Liver (tissue), 3 donors: ENCODE measurements at regions not wholly inside any gene's neighbourhood (a gene's known extent, or its start where the extent isn't known, plus 50 kb on each side); places are given as distances from the start of the nearest gene placed in this dataset.
A peak's percentile ranks its signal among the peaks of the same experiment; 100 is the strongest.

Experiments
- ATF3 ChIP-seq: IDR thresholded peaks from 2 replicates; pipeline ENCODE4 v1.6.1; 2016; ENCODE audit warnings: antibody characterized with exemption
- EGR1 ChIP-seq, 2 donors: IDR thresholded peaks; 2 replicates each; pipeline ENCODE4 v1.6.1; 2016 to 2018; ENCODE audit warnings: antibody characterized with exemption in 2 of 2, low read depth in 2 of 2
- FOXA1 ChIP-seq: IDR thresholded peaks from 2 replicates; pipeline ENCODE4 v1.6.1; 2016; ENCODE audit warnings: antibody characterized with exemption
- HNF4G ChIP-seq: IDR thresholded peaks from 2 replicates; pipeline ENCODE4 v1.6.1; 2016; ENCODE audit warnings: antibody characterized with exemption
- JUND ChIP-seq, 2 donors: IDR thresholded peaks; 2 replicates each; pipeline ENCODE4 v1.6.1; 2016; ENCODE audit warnings: antibody characterized with exemption in 2 of 2
- RAD21 ChIP-seq, 2 donors: IDR thresholded peaks; 2 replicates each; pipeline ENCODE4 v1.6.1; 2016; ENCODE audit warnings: antibody characterized with exemption in 2 of 2, mild to moderate bottlenecking in 2 of 2
- REST ChIP-seq: IDR thresholded peaks from 2 replicates; pipeline ENCODE4 v1.6.1; 2016; ENCODE audit warnings: antibody characterized with exemption, mild to moderate bottlenecking
- RXRA ChIP-seq, 2 donors: IDR thresholded peaks; 2 replicates each; pipeline ENCODE4 v1.6.1; 2017 to 2018; ENCODE audit warnings: antibody characterized with exemption in 2 of 2, mild to moderate bottlenecking in 1 of 2
- SP1 ChIP-seq: IDR thresholded peaks from 2 replicates; pipeline ENCODE4 v1.6.1; 2018; ENCODE audit warnings: antibody characterized with exemption, mild to moderate bottlenecking
- TAF1 ChIP-seq: conservative IDR thresholded peaks from 2 replicates; pipeline ENCODE4 v1.6.1; 2016; ENCODE audit warnings: antibody characterized with exemption, mild to moderate bottlenecking
- YY1 ChIP-seq: IDR thresholded peaks from 2 replicates; pipeline ENCODE4 v1.6.1; 2016; ENCODE audit warnings: antibody characterized with exemption, mild to moderate bottlenecking
- ZBTB33 ChIP-seq: IDR thresholded peaks from 2 replicates; pipeline ENCODE4 v1.6.1; 2016; ENCODE audit warnings: antibody characterized with exemption
- TF ChIP-seq, protein P1 (sequence below): fragments of 150-350 bp; IDR thresholded peaks from 2 replicates; pipeline ENCODE4 v1.5.1; 2017; ENCODE audit warnings: improper control_type of control experiment, low read depth, low read length; ENCODE audit not compliant: missing input control
- donor health status: healthy.
- donor health status: healthy.

- no peak for TF ChIP-seq ATF3
- TF ChIP-seq, protein P1, sequence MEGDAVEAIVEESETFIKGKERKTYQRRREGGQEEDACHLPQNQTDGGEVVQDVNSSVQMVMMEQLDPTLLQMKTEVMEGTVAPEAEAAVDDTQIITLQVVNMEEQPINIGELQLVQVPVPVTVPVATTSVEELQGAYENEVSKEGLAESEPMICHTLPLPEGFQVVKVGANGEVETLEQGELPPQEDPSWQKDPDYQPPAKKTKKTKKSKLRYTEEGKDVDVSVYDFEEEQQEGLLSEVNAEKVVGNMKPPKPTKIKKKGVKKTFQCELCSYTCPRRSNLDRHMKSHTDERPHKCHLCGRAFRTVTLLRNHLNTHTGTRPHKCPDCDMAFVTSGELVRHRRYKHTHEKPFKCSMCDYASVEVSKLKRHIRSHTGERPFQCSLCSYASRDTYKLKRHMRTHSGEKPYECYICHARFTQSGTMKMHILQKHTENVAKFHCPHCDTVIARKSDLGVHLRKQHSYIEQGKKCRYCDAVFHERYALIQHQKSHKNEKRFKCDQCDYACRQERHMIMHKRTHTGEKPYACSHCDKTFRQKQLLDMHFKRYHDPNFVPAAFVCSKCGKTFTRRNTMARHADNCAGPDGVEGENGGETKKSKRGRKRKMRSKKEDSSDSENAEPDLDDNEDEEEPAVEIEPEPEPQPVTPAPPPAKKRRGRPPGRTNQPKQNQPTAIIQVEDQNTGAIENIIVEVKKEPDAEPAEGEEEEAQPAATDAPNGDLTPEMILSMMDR, result peak; percentile 82
- no peak for TF ChIP-seq EGR1 (IDR thresholded peaks at IDR 0.05; ENCODE audit: low read depth in 2 of 2)
- TF ChIP-seq RXRA (IDR thresholded peaks at IDR 0.05), result no peak
- TF ChIP-seq SP1, result no peak
- TF ChIP-seq JUND (IDR thresholded peaks at IDR 0.05), result no peak
- TF ChIP-seq YY1, result no peak
- no peak for TF ChIP-seq TAF1
- no peak for TF ChIP-seq REST
- no peak for TF ChIP-seq ZBTB33
- TF ChIP-seq HNF4G, result no peak
- peak; percentile 85 to 87 for TF ChIP-seq RAD21 (IDR thresholded peaks at IDR 0.05)
- no peak for TF ChIP-seq FOXA1
Observed at GRCh38 chr2:3959372-3959771, 256.0 kb downstream of the DCDC2C start.
